Omental fat pad (tissue), 3 donors: ENCODE measurements at regions not wholly inside any gene's neighbourhood (a gene's known extent, or its start where the extent isn't known, plus 50 kb on each side); places are given as distances from the start of the nearest gene placed in this dataset.

ENCODE experiments used
- ATAC-seq: fragments of 150-250 bp; one replicate; pipeline ENCODE4 v1.9.1; 2016; ENCODE audit warnings: mild to moderate bottlenecking, moderate library complexity; ENCODE audit not compliant: low FRiP score
- DNase-seq: peaks from one replicate; pipeline ENCODE4 v3.0.0-alpha.2; 2019; ENCODE audit warnings: low spot score
- CTCF ChIP-seq, 3 donors: fragments of 450-650 bp; IDR thresholded peaks; one replicate each; pipeline ENCODE4 v1.5.1; 2016 to 2017; ENCODE audit warnings: antibody characterized with exemption in 3 of 3, mild to moderate bottlenecking in 3 of 3, moderate library complexity in 2 of 3

- ATAC-seq = no peak
Measured at GRCh38 chr1:232376632-232377493, 253.1 kb downstream of the SIPA1L2 start.

DNA sequence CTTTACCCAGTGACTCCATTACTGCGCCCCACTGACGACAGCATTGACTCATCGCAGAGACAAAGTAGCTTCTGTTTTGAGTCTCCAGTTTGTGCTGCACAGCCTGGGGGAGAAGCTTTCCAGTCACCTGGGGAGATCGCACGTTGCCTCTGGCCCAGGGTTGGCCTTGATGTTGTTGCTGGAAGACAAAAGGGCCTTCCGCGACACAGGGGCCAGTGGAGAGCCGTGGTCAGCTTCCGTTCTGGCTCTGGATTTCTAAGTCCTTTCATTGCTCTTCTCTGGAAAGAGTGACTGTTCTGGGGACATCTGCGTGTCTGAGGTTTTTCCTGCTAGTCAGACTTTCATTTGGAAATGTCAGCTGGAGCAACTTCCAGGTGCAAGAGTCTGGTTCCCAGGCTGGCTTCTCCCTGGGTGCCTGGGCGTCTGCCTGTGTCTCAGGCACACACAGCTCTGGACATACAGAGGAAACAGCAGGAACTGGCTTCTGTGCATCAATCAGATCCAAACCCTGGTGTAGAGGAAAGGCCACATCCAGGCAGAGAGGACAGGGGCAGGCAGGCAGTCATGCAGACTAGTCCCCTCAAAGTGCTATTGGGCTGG lies 257.0 kb downstream of the SIPA1L2 start:
- DNase-seq (no peak), ATAC-seq (no peak)
- TF ChIP-seq CTCF (IDR thresholded peaks at IDR 0.05) = no peak

More at GRCh38 chr1:232376632-232377493, 253.1 kb downstream of the SIPA1L2 start:
- DNase-seq = no peak
- no peak for TF ChIP-seq CTCF (IDR thresholded peaks at IDR 0.05)

- no peak for DNase-seq
- no peak for ATAC-seq
- no peak for TF ChIP-seq CTCF (IDR thresholded peaks at IDR 0.05)
Measured at GRCh38 chr1:232372431-232372830, 257.5 kb downstream of the SIPA1L2 start.

- no peak for ATAC-seq
- no peak for TF ChIP-seq CTCF (IDR thresholded peaks at IDR 0.05)
Measured at GRCh38 chr1:232369451-232370296, 260.3 kb downstream of the SIPA1L2 start.

DNA sequence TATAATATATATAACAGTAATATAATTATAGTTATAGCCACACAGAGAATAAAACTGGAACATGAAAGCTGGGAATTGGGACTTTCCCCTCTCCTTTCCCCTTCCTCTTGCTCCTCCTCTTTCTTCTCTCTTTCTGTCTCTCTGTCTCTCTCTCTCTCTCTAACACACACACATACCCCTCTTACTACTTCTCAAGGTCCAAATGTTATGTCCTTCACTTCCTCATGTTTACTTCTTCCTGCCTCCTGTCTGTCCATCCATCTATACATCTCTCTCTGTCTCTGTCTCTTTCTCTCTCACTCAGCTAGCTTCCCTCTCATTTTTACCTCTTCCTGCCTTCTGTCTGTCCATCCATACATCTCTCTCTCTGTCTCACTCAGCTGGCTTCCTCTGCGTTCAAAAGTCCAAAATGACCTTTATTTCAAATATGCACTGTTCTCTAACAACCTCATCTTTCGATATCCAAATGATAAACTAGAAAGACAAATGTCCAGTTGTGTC lies 261.1 kb downstream of the SIPA1L2 start:
- no peak for TF ChIP-seq CTCF (IDR thresholded peaks at IDR 0.05)
- ATAC-seq = no peak
- no peak for DNase-seq

More at GRCh38 chr1:232369451-232370296, 260.3 kb downstream of the SIPA1L2 start:
- no peak for DNase-seq

DNA sequence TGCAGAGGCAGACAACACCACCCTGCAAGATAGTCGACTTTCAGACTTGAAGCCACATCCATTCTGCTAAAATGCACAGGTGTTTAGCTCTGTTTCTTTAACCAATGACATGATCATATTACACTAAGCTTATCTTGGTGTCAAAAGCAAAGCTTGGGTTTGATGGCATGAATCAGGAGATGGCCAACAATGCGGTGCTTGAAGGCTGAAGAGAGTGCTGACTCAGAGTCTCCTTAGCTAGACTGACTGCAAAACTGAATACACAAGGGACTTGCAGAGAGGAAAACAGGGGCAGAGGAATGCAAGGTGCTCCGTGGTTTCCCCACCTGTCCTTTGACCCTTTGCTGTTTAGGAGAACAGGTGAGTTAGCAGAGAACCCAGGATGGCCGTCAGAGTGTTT lies 262.6 kb downstream of the SIPA1L2 start:
- DNase-seq (no peak), ATAC-seq (no peak)
- no peak for TF ChIP-seq CTCF (IDR thresholded peaks at IDR 0.05)
